Non-pigmented ciliary epithelial cell (primary cell): ENCODE measurements at regions not wholly inside any gene's neighbourhood (a gene's known extent, or its start where the extent isn't known, plus 50 kb on each side); places are given as distances from the start of the nearest gene placed in this dataset.

ENCODE experiments used
- DNase-seq: peaks from one replicate; pipeline ENCODE4 v3.0.0-alpha.2; 2010; ENCODE audit warnings: low read depth

GRCh38 chr1:228922722-228923376, 187.6 kb downstream of the RHOU start:
- no peak for DNase-seq

GRCh38 chr1:228923973-228924686, 188.9 kb downstream of the RHOU start:
- no peak for DNase-seq

- no peak for DNase-seq
Measured at GRCh38 chr1:228925691-228926090, 190.4 kb downstream of the RHOU start.

- DNase-seq: no peak
Measured at GRCh38 chr1:228927421-228927820, 192.1 kb downstream of the RHOU start.

- no peak for DNase-seq
Measured at GRCh38 chr1:228927946-228928898, 192.9 kb downstream of the RHOU start.

GRCh38 chr1:228929476-228930027, 194.3 kb downstream of the RHOU start:
- no peak for DNase-seq

DNA sequence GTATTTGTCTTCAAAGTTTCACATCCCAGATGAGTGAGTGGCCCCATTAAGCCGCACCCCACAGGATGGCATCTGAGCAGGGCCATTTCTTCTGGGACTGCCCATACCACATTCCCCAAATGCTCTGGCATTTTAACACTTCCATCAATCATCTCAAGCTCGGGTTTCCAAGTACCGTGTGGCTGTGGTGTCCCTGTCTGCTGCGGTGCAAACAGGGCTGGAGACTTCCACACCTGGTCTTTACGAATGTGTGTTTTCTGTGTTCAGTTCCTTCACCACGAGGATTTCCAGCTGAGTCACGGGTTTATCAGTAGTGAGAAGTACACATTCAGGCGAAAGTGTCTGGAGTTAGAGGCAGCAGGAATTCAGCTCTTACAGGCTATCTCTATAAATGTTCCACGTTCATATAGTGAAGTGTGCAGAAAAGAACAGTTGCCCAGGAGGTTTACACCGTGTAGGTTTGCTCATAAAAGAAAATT, 195.2 kb downstream of the RHOU start:
- no peak for DNase-seq

GRCh38 chr1:228933753-228934152, 198.5 kb downstream of the RHOU start:
- DNase-seq: no peak

DNA sequence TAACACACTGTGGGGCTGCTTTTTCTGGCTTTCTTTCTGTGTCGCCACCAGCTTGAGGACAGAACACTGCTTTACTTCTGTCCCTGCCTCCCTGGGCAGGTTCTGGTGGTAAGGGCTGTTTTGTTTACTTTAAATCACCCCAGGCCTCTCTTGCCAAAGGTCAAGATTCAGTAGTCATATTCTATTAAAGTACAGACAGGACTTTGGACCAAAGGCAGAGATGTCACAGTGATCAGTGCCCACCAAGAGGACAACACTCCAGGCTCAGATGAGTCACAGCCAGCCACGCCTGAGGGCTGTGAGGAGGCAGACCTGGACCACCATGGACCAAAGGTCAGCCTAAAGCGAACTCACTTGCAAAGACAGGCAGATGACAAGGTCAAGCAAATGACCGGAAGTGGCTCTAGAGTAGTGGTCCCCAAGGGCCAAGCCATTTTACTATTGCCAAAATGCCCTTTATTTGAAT, 200.0 kb downstream of the RHOU start:
- no peak for DNase-seq

- no peak for DNase-seq
Measured at GRCh38 chr1:228935855-228936727, 200.8 kb downstream of the RHOU start.

- DNase-seq: no peak
Measured at GRCh38 chr1:228936881-228937280, 201.6 kb downstream of the RHOU start.

GRCh38 chr1:228937351-228937750, 202.1 kb downstream of the RHOU start:
- no peak for DNase-seq

DNA sequence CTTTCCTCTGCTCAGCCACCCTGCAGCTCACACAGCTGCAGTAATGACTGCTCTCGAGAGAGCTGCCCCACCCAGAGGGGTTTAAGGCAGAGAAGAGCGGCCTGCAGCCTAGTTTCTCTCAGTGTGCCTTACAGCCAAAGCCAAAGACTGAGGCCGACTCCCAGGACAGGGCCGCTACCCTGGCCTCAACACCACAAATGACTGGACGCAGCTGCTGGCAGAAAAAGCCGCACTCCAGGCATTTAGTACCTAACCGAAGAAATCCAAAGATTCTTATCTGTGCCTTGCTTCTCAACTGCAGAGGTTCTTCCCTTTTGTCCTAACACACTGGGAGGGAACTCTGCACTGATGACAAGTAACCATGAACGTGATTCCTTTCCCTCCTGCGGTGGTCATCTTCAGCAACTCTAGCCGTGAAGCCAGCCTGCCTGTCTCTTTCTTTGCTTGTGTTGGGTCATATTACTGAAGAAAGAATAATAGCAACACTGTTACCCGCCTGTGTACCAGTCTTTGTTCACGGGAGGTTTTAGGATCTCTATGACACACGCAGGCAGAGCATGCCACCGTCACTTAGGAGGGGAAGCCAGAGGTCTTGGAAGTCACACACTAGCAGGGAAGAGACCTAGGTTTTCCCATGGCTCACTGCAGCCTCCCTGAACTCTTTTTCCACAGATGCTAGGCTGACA, 202.7 kb downstream of the RHOU start:
- DNase-seq: no peak

DNA sequence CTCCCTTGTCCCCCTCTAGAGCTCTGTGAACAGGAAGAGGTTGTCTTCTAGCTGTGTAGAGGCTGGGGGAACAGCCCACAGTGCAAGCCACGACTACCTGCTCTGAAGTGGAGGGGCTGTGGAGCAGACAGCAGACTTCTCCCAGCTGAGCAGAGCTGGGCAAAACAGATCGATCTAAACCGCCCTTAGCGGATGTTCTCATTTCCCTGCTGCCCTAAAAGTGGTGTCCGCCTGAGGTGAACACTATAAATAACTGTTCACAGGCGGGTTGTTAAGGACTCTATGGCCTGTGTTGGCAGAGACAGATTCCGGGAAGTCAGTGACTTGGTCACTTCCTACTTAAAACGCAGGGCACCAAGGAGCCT, 203.2 kb downstream of the RHOU start:
- DNase-seq: no peak

DNA sequence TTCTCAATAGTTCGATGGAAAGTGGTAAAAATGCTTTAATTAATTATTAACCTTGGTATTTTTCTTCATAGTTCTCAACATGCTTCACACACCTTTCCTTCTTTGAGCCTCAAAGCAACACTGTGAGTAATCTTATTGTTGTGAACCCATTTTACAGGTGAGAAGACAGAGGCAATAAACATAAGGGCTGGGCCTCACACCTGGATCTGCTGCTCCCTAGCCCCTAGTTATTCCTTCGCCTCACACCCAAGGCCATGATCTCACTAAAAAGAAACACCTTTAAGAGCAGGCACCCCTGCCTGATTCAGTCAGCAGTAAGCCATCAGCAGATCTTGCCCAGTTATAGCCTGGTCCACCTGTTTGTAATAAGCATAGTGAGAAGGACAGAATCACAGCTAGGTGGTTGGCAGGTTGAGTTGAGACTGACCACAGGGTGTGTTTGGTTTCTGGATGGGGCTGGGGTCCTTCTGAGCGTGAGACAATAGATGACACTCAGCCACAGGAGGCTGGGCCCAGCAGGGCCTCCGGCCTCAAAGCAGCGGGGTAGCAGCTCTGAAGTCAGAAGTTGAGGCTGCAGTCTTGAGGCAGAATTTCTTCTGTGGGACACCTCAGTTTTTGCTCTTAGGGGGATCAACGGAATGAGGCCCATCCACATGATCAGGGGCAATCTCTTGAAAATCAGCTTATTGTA, 203.9 kb downstream of the RHOU start:
- DNase-seq: no peak

- DNase-seq: no peak
Measured at GRCh38 chr1:228939881-228940392, 204.7 kb downstream of the RHOU start.

DNA sequence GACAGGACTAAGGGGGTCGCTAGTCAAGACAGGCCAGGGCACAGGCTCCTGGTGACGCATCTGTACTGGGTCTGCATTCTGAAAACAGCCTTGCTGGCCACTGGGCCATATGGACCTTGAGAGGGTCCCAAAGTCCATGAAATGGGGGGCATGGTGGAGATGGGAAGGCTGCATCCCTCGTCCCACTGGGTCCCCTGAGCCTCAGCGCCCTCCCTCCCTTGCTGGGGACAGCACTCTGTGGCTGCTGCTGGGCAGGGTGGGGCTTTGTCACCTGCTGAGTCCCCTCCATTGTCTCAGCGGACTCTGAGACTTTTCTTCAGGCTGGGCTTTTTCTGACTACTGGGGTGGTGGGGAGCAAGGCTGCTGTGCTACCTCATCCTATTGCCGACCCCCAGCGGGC, 205.2 kb downstream of the RHOU start:
- no peak for DNase-seq

GRCh38 chr1:228940926-228941325, 205.6 kb downstream of the RHOU start:
- no peak for DNase-seq

DNA sequence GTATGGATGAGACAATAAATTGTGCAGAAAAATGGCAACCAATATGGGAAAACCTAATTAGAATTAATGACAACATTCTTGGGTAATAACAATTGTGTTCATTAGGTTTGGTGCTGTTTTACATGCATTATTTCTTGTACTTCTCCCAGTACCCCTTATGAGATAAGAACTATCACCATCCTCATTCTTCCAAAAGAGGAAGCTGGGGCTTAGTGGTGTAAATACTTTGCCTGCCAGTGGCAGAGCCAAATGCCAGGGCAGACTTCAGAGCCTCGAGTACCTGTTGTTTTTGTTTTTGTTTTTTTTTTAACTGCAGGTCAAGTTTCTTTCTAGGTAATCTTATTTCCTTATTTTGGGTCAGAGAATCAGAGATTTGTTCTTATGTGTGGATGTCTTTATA, 206.4 kb downstream of the RHOU start:
- DNase-seq: no peak

DNA sequence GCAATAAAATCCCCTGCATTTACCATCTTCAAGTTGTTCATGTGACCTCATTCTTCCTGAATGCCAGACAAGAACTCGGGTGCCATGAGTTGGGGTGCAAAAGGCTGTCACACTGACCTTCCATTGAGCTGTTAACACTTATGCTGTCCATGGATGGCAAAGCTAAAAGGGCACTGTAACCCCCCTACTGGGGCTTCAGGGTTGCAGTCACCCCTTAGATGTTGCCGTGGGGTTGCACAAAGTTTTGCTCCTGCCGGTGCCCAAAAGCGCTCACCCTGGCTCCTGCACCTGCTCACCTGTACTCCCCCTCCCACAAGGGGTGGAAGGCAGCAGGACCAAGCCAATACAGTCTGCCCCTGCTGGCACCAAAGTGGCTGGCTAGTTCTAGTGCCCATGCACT, 208.2 kb downstream of the RHOU start:
- DNase-seq: no peak
